ENCODE measurements at regions not wholly inside any gene's neighbourhood (a gene's known extent, or its start where the extent isn't known, plus 50 kb on each side); places are given as distances from the start of the nearest gene placed in this dataset.

DNA sequence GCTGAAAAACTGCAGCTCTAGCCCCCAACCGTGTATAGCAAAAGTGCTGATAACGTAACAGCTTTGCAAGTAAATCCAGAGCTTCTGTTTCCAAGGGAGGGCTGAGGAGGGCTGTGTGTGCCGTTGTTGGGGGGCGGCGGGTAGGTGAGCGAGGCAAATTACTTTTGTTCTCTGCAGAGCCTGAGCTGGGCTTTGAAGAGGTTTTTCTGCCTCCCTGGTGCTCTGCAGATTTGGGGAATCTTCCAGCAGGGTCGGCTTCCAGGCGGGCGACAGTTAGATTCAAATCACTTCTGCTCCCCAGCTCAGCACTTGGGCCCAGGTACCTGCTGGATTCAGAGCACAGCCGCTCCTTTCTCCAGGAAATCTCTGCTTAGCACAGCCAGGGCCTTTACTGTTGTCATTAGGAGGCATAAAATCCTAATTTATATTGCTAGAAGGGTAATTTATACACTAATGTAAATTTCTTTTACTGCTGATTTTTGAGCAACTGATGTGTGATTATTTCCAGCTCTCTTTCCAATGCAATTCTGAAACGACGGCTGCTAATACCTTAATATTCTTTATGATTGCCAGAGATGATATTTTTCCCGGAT lies 442.4 kb downstream of the TYW1 start:
- H3K9ac ChIP-seq (ENCODE audit: low read depth in 1 of 2, low read length in 2 of 2) = no peak overlapping the region
- no peak overlapping the region for H3K27ac ChIP-seq (ENCODE audit: low read depth, low read length)
- no peaks in the 10 kb centered on the region for H3K4me1 ChIP-seq (ENCODE audit: control insufficient read depth in 1 of 2, insufficient read depth in 2 of 2, low read length in 2 of 2)
- no peak overlapping the region for H3K4me3 ChIP-seq (ENCODE audit: low read depth in 1 of 2, low read length in 2 of 2)
- H3K9me3 ChIP-seq (ENCODE audit: control insufficient read depth in 1 of 2, low read length in 2 of 2) = no peaks in the 10 kb centered on the region
- H3K27me3 ChIP-seq (ENCODE audit: control insufficient read depth in 1 of 2, insufficient read depth in 2 of 2, low read length in 2 of 2) = no peaks in the 10 kb centered on the region
- no peaks in the 10 kb centered on the region for H3K36me3 ChIP-seq (ENCODE audit: control insufficient read depth in 1 of 2, insufficient read depth in 2 of 2, low read length in 2 of 2)

DNA sequence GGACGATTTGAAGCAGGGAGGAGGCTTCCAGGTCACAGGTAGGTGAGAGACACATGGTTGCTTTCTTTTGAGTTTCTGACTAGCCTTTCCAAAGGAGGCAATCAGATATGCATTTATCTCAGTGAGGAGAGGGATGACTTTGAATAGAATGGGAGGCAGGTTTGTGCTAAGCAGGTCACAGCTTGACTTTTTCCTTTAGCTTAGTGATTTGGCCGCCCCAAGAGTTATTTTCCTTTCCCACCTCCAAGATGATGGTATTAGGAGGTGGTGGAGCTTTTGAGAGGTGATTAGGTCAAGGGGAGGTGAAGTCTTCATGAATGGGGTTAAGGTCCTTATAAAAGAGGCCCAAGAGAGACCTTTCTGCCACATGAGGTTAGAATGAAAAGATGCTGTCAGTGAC lies 443.7 kb downstream of the TYW1 start:
- no peak overlapping the region for H3K4me3 ChIP-seq (ENCODE audit: low read depth in 1 of 2, low read length in 2 of 2)

GRCh38 chr7:67445728-67446127 lies 449.1 kb downstream of the TYW1 start:
- Histone ChIP-seq H3K4me1 (ENCODE audit: control insufficient read depth in 1 of 2, insufficient read depth in 2 of 2, low read length in 2 of 2) (no peaks in the 10 kb centered on the region), H3K9me3 (ENCODE audit: control insufficient read depth in 1 of 2, low read length in 2 of 2) (no peaks in the 10 kb centered on the region), H3K36me3 (ENCODE audit: control insufficient read depth in 1 of 2, insufficient read depth in 2 of 2, low read length in 2 of 2) (no peaks in the 10 kb centered on the region), H3K9ac (ENCODE audit: low read depth in 1 of 2, low read length in 2 of 2) (no peak overlapping the region), H3K27me3 (ENCODE audit: control insufficient read depth in 1 of 2, insufficient read depth in 2 of 2, low read length in 2 of 2) (no peaks in the 10 kb centered on the region), H3K4me3 (ENCODE audit: low read depth in 1 of 2, low read length in 2 of 2) (no peak overlapping the region), H3K27ac (ENCODE audit: low read depth, low read length) (no peak overlapping the region)

More for the DNA sequence above, 443.7 kb downstream of the TYW1 start:
- no peaks in the 10 kb centered on the region for H3K36me3 ChIP-seq (ENCODE audit: control insufficient read depth in 1 of 2, insufficient read depth in 2 of 2, low read length in 2 of 2)
- H3K9ac ChIP-seq (ENCODE audit: low read depth in 1 of 2, low read length in 2 of 2) = no peak overlapping the region
- no peaks in the 10 kb centered on the region for H3K9me3 ChIP-seq (ENCODE audit: control insufficient read depth in 1 of 2, low read length in 2 of 2)
- no peak overlapping the region for H3K27ac ChIP-seq (ENCODE audit: low read depth, low read length)
- H3K27me3 ChIP-seq (ENCODE audit: control insufficient read depth in 1 of 2, insufficient read depth in 2 of 2, low read length in 2 of 2) = no peaks in the 10 kb centered on the region
- no peaks in the 10 kb centered on the region for H3K4me1 ChIP-seq (ENCODE audit: control insufficient read depth in 1 of 2, insufficient read depth in 2 of 2, low read length in 2 of 2)

DNA sequence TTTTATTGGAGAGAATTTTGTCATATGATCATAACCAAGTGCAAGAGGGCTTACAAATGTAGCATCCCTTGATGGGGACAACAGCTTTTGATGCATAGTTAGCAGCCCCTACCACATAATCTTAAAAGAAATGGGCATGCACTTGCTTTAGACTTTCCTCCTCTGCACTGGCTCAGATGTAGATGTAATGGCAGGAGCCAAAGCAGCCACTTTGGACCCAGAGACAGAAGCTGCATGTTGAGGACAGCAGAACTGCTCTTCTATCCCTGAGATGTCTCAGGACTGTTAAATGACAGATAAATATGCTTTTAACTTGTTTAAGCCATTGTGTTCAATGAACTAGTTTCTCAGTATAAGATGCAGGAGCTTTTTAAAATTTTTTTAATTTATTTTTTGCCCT lies 450.7 kb downstream of the TYW1 start:
- no peaks in the 10 kb centered on the region for H3K27me3 ChIP-seq (ENCODE audit: control insufficient read depth in 1 of 2, insufficient read depth in 2 of 2, low read length in 2 of 2)
- no peak overlapping the region for H3K27ac ChIP-seq (ENCODE audit: low read depth, low read length)
- H3K4me1 ChIP-seq (ENCODE audit: control insufficient read depth in 1 of 2, insufficient read depth in 2 of 2, low read length in 2 of 2) = no peaks in the 10 kb centered on the region
- no peak overlapping the region for H3K4me3 ChIP-seq (ENCODE audit: low read depth in 1 of 2, low read length in 2 of 2)
- H3K36me3 ChIP-seq (ENCODE audit: control insufficient read depth in 1 of 2, insufficient read depth in 2 of 2, low read length in 2 of 2) = no peaks in the 10 kb centered on the region
- H3K9me3 ChIP-seq (ENCODE audit: control insufficient read depth in 1 of 2, low read length in 2 of 2) = no peaks in the 10 kb centered on the region
- H3K9ac ChIP-seq (ENCODE audit: low read depth in 1 of 2, low read length in 2 of 2) = no peak overlapping the region

- H3K36me3 ChIP-seq (ENCODE audit: control insufficient read depth in 1 of 2, insufficient read depth in 2 of 2, low read length in 2 of 2) = no peaks in the 10 kb centered on the region
- H3K27me3 ChIP-seq (ENCODE audit: control insufficient read depth in 1 of 2, insufficient read depth in 2 of 2, low read length in 2 of 2) = no peaks in the 10 kb centered on the region
- H3K9ac ChIP-seq (ENCODE audit: low read depth in 1 of 2, low read length in 2 of 2) = no peak overlapping the region
- H3K4me3 ChIP-seq (ENCODE audit: low read depth in 1 of 2, low read length in 2 of 2) = no peak overlapping the region
- H3K27ac ChIP-seq (ENCODE audit: low read depth, low read length) = no peak overlapping the region
- no peaks in the 10 kb centered on the region for H3K4me1 ChIP-seq (ENCODE audit: control insufficient read depth in 1 of 2, insufficient read depth in 2 of 2, low read length in 2 of 2)
- no peaks in the 10 kb centered on the region for H3K9me3 ChIP-seq (ENCODE audit: control insufficient read depth in 1 of 2, low read length in 2 of 2)
These were observed 451.6 kb downstream of the TYW1 start for GRCh38 chr7:67448271-67448670.

DNA sequence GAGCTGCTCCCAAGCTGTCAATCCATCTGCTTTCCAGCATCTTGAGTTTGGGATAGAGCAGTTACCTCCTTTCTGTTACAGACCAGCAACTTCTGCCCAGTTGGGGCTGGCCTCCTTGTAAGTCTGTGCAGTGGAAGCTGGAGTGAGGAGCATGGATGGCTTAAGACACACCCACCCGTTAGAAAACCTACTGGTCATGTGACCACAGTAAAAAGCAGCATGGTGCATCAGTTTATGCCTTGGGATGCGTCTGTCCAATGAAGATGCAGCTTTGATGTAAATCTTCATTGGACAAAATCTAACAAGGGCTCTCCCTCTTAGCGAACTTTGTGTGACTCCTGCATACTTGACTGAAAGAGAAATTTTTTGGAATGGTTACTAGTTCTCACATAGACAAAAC lies 453.5 kb downstream of the TYW1 start:
- Histone ChIP-seq H3K27me3 (ENCODE audit: control insufficient read depth in 1 of 2, insufficient read depth in 2 of 2, low read length in 2 of 2) (no peaks in the 10 kb centered on the region), H3K9me3 (ENCODE audit: control insufficient read depth in 1 of 2, low read length in 2 of 2) (no peaks in the 10 kb centered on the region), H3K4me3 (ENCODE audit: low read depth in 1 of 2, low read length in 2 of 2) (no peak overlapping the region), H3K27ac (ENCODE audit: low read depth, low read length) (no peak overlapping the region), H3K4me1 (ENCODE audit: control insufficient read depth in 1 of 2, insufficient read depth in 2 of 2, low read length in 2 of 2) (no peaks in the 10 kb centered on the region), H3K36me3 (ENCODE audit: control insufficient read depth in 1 of 2, insufficient read depth in 2 of 2, low read length in 2 of 2) (no peaks in the 10 kb centered on the region), H3K9ac (ENCODE audit: low read depth in 1 of 2, low read length in 2 of 2) (no peak overlapping the region)

DNA sequence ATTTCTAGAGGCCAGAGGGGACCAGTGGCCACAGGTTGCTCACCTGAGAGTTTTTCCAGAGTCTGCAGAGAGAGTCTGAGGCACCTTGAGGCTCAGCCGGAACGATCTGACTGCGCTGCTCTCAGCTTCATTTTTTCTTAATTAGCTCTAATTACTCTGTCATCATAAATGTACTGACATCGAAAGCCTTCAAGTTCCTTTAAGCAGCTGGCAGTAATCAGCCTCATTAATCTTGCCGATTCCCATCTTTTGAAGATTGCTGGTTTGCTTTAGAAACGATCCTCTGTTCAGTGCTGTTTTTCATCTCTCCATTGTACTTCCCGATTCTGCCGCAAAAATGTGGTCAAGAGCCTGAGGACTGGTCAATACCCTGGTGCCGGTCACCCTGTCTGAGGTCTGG lies 454.7 kb downstream of the TYW1 start:
- no peaks in the 10 kb centered on the region for H3K27me3 ChIP-seq (ENCODE audit: control insufficient read depth in 1 of 2, insufficient read depth in 2 of 2, low read length in 2 of 2)
- H3K27ac ChIP-seq (ENCODE audit: low read depth, low read length) = no peak overlapping the region
- no peaks in the 10 kb centered on the region for H3K4me1 ChIP-seq (ENCODE audit: control insufficient read depth in 1 of 2, insufficient read depth in 2 of 2, low read length in 2 of 2)
- H3K36me3 ChIP-seq (ENCODE audit: control insufficient read depth in 1 of 2, insufficient read depth in 2 of 2, low read length in 2 of 2) = no peaks in the 10 kb centered on the region
- no peak overlapping the region for H3K4me3 ChIP-seq (ENCODE audit: low read depth in 1 of 2, low read length in 2 of 2)
- H3K9ac ChIP-seq (ENCODE audit: low read depth in 1 of 2, low read length in 2 of 2) = no peak overlapping the region
- H3K9me3 ChIP-seq (ENCODE audit: control insufficient read depth in 1 of 2, low read length in 2 of 2) = no peaks in the 10 kb centered on the region

GRCh38 chr7:67452516-67453026 lies 455.9 kb downstream of the TYW1 start:
- Histone ChIP-seq H3K9ac (ENCODE audit: low read depth in 1 of 2, low read length in 2 of 2) (no peak overlapping the region), H3K4me3 (ENCODE audit: low read depth in 1 of 2, low read length in 2 of 2) (no peak overlapping the region), H3K27ac (ENCODE audit: low read depth, low read length) (no peak overlapping the region), H3K4me1 (ENCODE audit: control insufficient read depth in 1 of 2, insufficient read depth in 2 of 2, low read length in 2 of 2) (no peaks in the 10 kb centered on the region), H3K36me3 (ENCODE audit: control insufficient read depth in 1 of 2, insufficient read depth in 2 of 2, low read length in 2 of 2) (no peaks in the 10 kb centered on the region), H3K27me3 (ENCODE audit: control insufficient read depth in 1 of 2, insufficient read depth in 2 of 2, low read length in 2 of 2) (no peaks in the 10 kb centered on the region), H3K9me3 (ENCODE audit: control insufficient read depth in 1 of 2, low read length in 2 of 2) (no peaks in the 10 kb centered on the region)

DNA sequence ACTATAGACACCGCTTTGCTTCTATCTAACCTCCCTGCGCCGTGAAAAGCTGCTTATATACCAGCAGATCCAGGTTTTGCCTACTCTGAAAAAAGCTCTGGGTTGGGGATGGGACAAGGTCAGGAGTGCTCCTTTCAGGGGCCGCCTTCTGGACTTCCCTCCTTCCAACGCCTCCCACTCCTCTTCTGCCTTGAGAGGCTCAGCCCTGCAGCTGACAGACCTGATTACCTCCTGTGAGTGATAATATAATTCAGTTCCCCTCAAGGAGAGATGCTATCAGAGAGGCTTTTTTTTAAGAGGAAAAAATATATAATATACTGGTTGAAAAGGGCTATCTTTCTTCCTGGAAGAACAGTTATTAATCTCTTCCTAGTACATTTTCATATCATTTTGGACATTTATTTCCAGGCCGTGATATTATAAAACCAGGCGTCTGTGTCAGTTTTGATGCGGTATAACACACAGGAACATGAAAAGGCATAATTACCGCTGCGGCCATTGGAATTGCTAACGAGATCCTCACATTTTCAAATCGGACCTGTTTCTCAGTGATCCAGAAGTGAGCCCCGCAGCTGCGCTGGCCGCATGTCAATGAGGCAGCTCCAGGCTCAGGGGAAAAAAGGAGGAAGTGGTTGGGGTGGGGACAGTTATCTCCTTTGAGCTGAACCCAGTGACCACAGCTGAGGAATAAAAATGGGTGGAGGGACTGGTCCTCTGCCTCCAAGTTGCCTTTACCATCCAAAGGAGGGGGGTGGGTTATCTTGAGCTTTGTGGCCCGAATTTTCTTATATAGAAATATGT lies 457.1 kb downstream of the TYW1 start:
- H3K4me3 ChIP-seq (ENCODE audit: low read depth in 1 of 2, low read length in 2 of 2) = no peak overlapping the region

DNA sequence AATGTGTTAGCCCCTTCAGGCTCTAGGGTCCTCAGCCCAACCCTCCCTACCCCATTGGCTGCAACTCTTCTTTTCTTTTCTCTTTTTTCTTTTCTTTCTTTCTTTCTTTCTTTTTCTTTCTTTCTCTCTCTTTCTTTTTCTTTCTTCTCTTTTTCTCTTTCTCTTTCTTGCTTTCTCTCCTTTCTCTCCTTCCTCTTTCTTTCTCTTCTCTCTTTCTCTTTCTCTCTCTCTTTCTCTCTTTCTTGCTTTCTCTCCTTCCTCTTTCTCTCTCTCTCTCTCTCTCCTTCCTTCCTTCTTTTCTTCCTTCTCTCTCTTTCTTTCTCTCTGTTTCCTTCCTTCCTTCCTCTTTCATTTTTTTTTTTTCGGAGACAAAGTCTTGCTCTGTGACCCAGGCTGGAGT lies 458.9 kb downstream of the TYW1 start:
- H3K9ac ChIP-seq (ENCODE audit: low read depth in 1 of 2, low read length in 2 of 2) = no peak overlapping the region
- no peaks in the 10 kb centered on the region for H3K36me3 ChIP-seq (ENCODE audit: control insufficient read depth in 1 of 2, insufficient read depth in 2 of 2, low read length in 2 of 2)
- H3K4me3 ChIP-seq (ENCODE audit: low read depth in 1 of 2, low read length in 2 of 2) = no peak overlapping the region
- H3K27ac ChIP-seq (ENCODE audit: low read depth, low read length) = no peak overlapping the region
- H3K9me3 ChIP-seq (ENCODE audit: control insufficient read depth in 1 of 2, low read length in 2 of 2) = no peaks in the 10 kb centered on the region
- no peaks in the 10 kb centered on the region for H3K27me3 ChIP-seq (ENCODE audit: control insufficient read depth in 1 of 2, insufficient read depth in 2 of 2, low read length in 2 of 2)
- H3K4me1 ChIP-seq (ENCODE audit: control insufficient read depth in 1 of 2, insufficient read depth in 2 of 2, low read length in 2 of 2) = no peaks in the 10 kb centered on the region

More for the DNA sequence above, 457.1 kb downstream of the TYW1 start:
- Histone ChIP-seq H3K27ac (ENCODE audit: low read depth, low read length) (no peak overlapping the region), H3K9me3 (ENCODE audit: control insufficient read depth in 1 of 2, low read length in 2 of 2) (no peaks in the 10 kb centered on the region), H3K27me3 (ENCODE audit: control insufficient read depth in 1 of 2, insufficient read depth in 2 of 2, low read length in 2 of 2) (no peaks in the 10 kb centered on the region), H3K4me1 (ENCODE audit: control insufficient read depth in 1 of 2, insufficient read depth in 2 of 2, low read length in 2 of 2) (no peaks in the 10 kb centered on the region), H3K36me3 (ENCODE audit: control insufficient read depth in 1 of 2, insufficient read depth in 2 of 2, low read length in 2 of 2) (no peaks in the 10 kb centered on the region), H3K9ac (ENCODE audit: low read depth in 1 of 2, low read length in 2 of 2) (no peak overlapping the region)
